IMR-90 (cell line): ENCODE measurements at regions not wholly inside any gene's neighbourhood (a gene's known extent, or its start where the extent isn't known, plus 50 kb on each side); places are given as distances from the start of the nearest gene placed in this dataset.

Experiments
- ATAC-seq: fragments of 200-7000 bp; cut with Tn5 transposase; 2 replicates; pipeline ENCODE4 v1.9.1; 2020; ENCODE audit warnings: low read depth, mild to moderate bottlenecking, moderate library complexity
- BruUV-seq: library from RNA; stranded (reverse); fragments of 400-500 nt; replicated peaks from 2 replicates; lab custom pipeline; 2021; lab: Mats Ljungman, UMichigan
- CTCF ChIA-PET: fragments of 300-600 bp; formaldehyde crosslinking; extraction: SDS; loops from one replicate; lab custom pipeline; 2021; ENCODE audit warnings: antibody characterized with exemption; lab: Yijun Ruan, JAX
- POLR2A ChIA-PET: fragments of 300-600 bp; sonication (Branson Sonifier 250); formaldehyde crosslinking; loops from one replicate; lab custom pipeline; 2022; ENCODE audit warnings: antibody characterized with exemption; ENCODE audit not compliant: unreplicated experiment; lab: Charles Lee
- DNase-seq: peaks from one replicate; pipeline ENCODE4 v3.0.0; 2013
- H2AFZ ChIP-seq: replicated peaks from 2 replicates; pipeline ENCODE3; 2013; ENCODE audit warnings: low read length, mild to moderate bottlenecking; ENCODE audit not compliant: poor library complexity
- H2AK5ac ChIP-seq: 2 replicates; pipeline ENCODE4 v1.6.1; 2013; ENCODE audit warnings: low read depth, low read length, inconsistent platforms
- H2AK9ac ChIP-seq: replicated peaks from 2 replicates; pipeline ENCODE3; 2013; ENCODE audit warnings: mild to moderate bottlenecking, low read depth, low read length, moderate library complexity; ENCODE audit not compliant: poor library complexity
- H2BK120ac ChIP-seq: 2 replicates; pipeline ENCODE4 v1.6.1; 2013; ENCODE audit warnings: low read depth, low read length, inconsistent platforms
- H2BK15ac ChIP-seq: 3 replicates; pipeline ENCODE4 v1.6.1; 2013; ENCODE audit warnings: low read depth, low read length, inconsistent platforms
- H2BK20ac ChIP-seq: 2 replicates; pipeline ENCODE4 v1.6.1; 2013; ENCODE audit warnings: low read depth, mild to moderate bottlenecking, inconsistent platforms, low read length, moderate library complexity
- H2BK5ac ChIP-seq: 2 replicates; pipeline ENCODE4 v1.6.1; 2013; ENCODE audit warnings: mild to moderate bottlenecking, low read depth, low read length, inconsistent platforms; ENCODE audit not compliant: poor library complexity, severe bottlenecking
- H3K14ac ChIP-seq: replicated peaks from 2 replicates; pipeline ENCODE4 v1.6.1; 2013; ENCODE audit warnings: low read depth, low read length, inconsistent platforms
- H3K18ac ChIP-seq: 2 replicates; pipeline ENCODE4 v1.6.1; 2013; ENCODE audit warnings: low read depth, low read length, control low read depth
- H3K23ac ChIP-seq: 2 replicates; pipeline ENCODE4 v1.6.1; 2013; ENCODE audit warnings: low read depth, low read length, inconsistent platforms
- H3K27ac ChIP-seq: 2 replicates; pipeline ENCODE4 v1.5.1; 2013; ENCODE audit warnings: mild to moderate bottlenecking, control low read depth, low read length; ENCODE audit not compliant: insufficient read depth
- H3K27me3 ChIP-seq: 2 replicates; pipeline ENCODE4 v1.6.1; 2013; ENCODE audit warnings: low read length; ENCODE audit not compliant: control insufficient read depth, insufficient read depth
- H3K36me3 ChIP-seq: 2 replicates; pipeline ENCODE4 v1.6.1; 2013; ENCODE audit warnings: low read length, mixed read lengths; ENCODE audit not compliant: control insufficient read depth, insufficient read depth
- H3K4ac ChIP-seq: 2 replicates; pipeline ENCODE4 v1.6.1; 2013; ENCODE audit warnings: low read depth, low read length, inconsistent platforms
- H3K4me1 ChIP-seq: 2 replicates; pipeline ENCODE4 v1.6.1; 2013; ENCODE audit warnings: low read length, mixed read lengths; ENCODE audit not compliant: control insufficient read depth, insufficient read depth
- H3K4me2 ChIP-seq: 2 replicates; pipeline ENCODE4 v1.6.1; 2013; ENCODE audit warnings: low read depth, mild to moderate bottlenecking, control low read depth, low read length, moderate library complexity
- H3K4me3 ChIP-seq: 2 replicates; pipeline ENCODE4 v1.5.1; 2013; ENCODE audit warnings: low read depth, mild to moderate bottlenecking, control low read depth, low read length, moderate library complexity; ENCODE audit not compliant: insufficient read depth
- H3K56ac ChIP-seq: 2 replicates; pipeline ENCODE4 v1.6.1; 2013; ENCODE audit warnings: low read length, inconsistent platforms; ENCODE audit not compliant: insufficient read depth; ENCODE audit errors: extremely low read depth
- H3K79me1 ChIP-seq, 2 experiments: 2 replicates each; pipeline ENCODE4 v1.6.1; 2013; ENCODE audit warnings: low read length in 2 of 2, inconsistent platforms in 1 of 2, low read depth in 1 of 2
- H3K9ac ChIP-seq: 2 replicates; pipeline ENCODE4 v1.6.1; 2013; ENCODE audit warnings: low read depth, low read length, control low read depth
- H3K9me1 ChIP-seq: 2 replicates; pipeline ENCODE4 v1.6.1; 2013; ENCODE audit warnings: low read length, inconsistent platforms; ENCODE audit not compliant: insufficient read depth
- H3K9me3 ChIP-seq: 2 replicates; pipeline ENCODE4 v1.6.1; 2013; ENCODE audit warnings: low read length; ENCODE audit not compliant: control insufficient read depth, insufficient read depth
- H4K20me1 ChIP-seq: 2 replicates; pipeline ENCODE4 v1.6.1; 2013; ENCODE audit warnings: low read length, inconsistent platforms; ENCODE audit not compliant: insufficient read depth
- H4K5ac ChIP-seq: 2 replicates; pipeline ENCODE4 v1.6.1; 2013; ENCODE audit warnings: mild to moderate bottlenecking, low read depth, low read length, control low read depth
- H4K8ac ChIP-seq, 2 experiments: 2 replicates each; pipeline ENCODE4 v1.6.1; 2013; ENCODE audit warnings: low read depth in 2 of 2, low read length in 2 of 2, control low read depth in 1 of 2, inconsistent platforms in 1 of 2
- H4K91ac ChIP-seq: 2 replicates; pipeline ENCODE4 v1.6.1; 2013; ENCODE audit warnings: low read depth, low read length, inconsistent platforms; ENCODE audit not compliant: insufficient read depth
- CHD1 ChIP-seq: IDR thresholded peaks from 2 replicates; pipeline ENCODE4 v1.6.1; 2012; ENCODE audit warnings: low read depth, low read length, improper control_type of control experiment
- MAZ ChIP-seq: IDR thresholded peaks from 2 replicates; pipeline ENCODE4 v1.6.1; 2012; ENCODE audit warnings: low read depth, mild to moderate bottlenecking, low read length, improper control_type of control experiment, moderate library complexity, borderline replicate concordance
- RAD21 ChIP-seq: IDR thresholded peaks from 2 replicates; pipeline ENCODE4 v1.6.1; 2012; ENCODE audit warnings: low read length, improper control_type of control experiment
- RCOR1 ChIP-seq: IDR thresholded peaks from 2 replicates; pipeline ENCODE4 v1.6.1; 2012; ENCODE audit warnings: mild to moderate bottlenecking, low read length, improper control_type of control experiment; ENCODE audit not compliant: insufficient replicate concordance
- SMC3 ChIP-seq: fragments of 150-350 bp; IDR thresholded peaks from 2 replicates; pipeline ENCODE4 v1.6.1; 2016; ENCODE audit warnings: low read depth, mild to moderate bottlenecking, antibody characterized with exemption, low read length, moderate library complexity
- WGBS, 2 experiments: methylation state at CpG; one replicate each; pipeline versions ENCODE4 v1.1.5 to v1.1.7; 2013; ENCODE audit warnings: missing lambda C conversion rate in 2 of 2; ENCODE audit not compliant: insufficient read length in 1 of 2; ENCODE audit errors: extremely low coverage in 2 of 2; 5-methylcytosine and 5-hydroxymethylcytosine counted together
- dilution Hi-C: fragments of 300-500 bp; cut with HindIII; formaldehyde crosslinking; loops from one replicate; pipeline ENCODE4 v1.14.3; 2018; ENCODE audit warnings: low sequenced_read_pairs; ENCODE audit not compliant: unreplicated experiment
- in situ Hi-C: fragments of 300-500 bp; cut with MboI; formaldehyde crosslinking; loops from 3 replicates; pipeline ENCODE4 v1.14.3; 2019; ENCODE audit warnings: low sequenced_read_pairs, inconsistent platforms, mixed read lengths
- intact Hi-C: fragments of 100-400 bp; cut with micrococcal nuclease; formaldehyde crosslinking; loops from 2 replicates; pipeline ENCODE4 v1.10.0; 2022
- TF ChIP-seq, protein P1 (sequence below): fragments of 150-350 bp; IDR thresholded peaks from 2 replicates; pipeline ENCODE4 v1.6.1; 2017; ENCODE audit warnings: mild to moderate bottlenecking, antibody characterized with exemption, low read length, low read depth

DNA sequence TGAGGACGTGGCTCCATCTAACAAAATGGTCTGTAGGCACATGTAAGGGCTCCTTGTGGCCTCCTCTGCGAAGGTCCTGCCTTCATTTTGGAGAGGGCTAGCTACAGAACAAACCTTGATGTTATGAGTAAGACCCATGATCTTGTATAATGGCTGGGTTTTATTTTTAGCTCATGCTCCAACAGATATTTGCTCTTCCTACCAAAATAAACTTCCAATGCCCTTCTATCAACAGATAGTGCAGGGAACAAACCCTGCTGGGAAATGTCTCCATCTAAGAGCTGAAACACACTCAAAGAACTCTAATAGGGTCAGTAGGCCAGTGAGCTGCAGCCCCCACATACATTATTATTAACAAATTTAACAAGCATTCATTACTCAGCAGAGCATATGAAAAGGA lies 189.5 kb downstream of the LURAP1L start:
- peak overlapping the region; percentile 44; the same call in 1 of the 2 replicates for H3K27ac ChIP-seq
- no peaks in the 10 kb centered on the region for H4K20me1 ChIP-seq
- no peak overlapping the region for H3K14ac ChIP-seq
- peaks cover 10% of the 10 kb centered on the region; the same call in 1 of the 2 replicates for H3K4me1 ChIP-seq
- H2BK20ac ChIP-seq: no peak overlapping the region
- DNase-seq (peak; percentile 35), ATAC-seq (peak; percentile 79)
- H3K9ac ChIP-seq: no peak overlapping the region
- no peak overlapping the region for H2AFZ ChIP-seq
- no peak overlapping the region for H4K8ac ChIP-seq
- H3K79me1 ChIP-seq: no peaks in the 10 kb centered on the region
- in situ Hi-C loops: no loop called here
- ChIA-PET CTCF (no interaction called here), POLR2A (no interaction called here)
- no peaks in the 10 kb centered on the region; the same call in 1 of the 2 replicates for H3K9me1 ChIP-seq
- no peaks in the 10 kb centered on the region for H3K27me3 ChIP-seq
- H3K56ac ChIP-seq: no peak overlapping the region
- H3K36me3 ChIP-seq: no peaks in the 10 kb centered on the region
- H3K4me3 ChIP-seq: no peak overlapping the region
- no CpG with 5 or more reads among the region's 2 CpGs for whole genome bisulfite sequencing, 2 experiments
- dilution Hi-C loops: no loop called here
- H3K23ac ChIP-seq: no peak overlapping the region
- BruUV-seq: no TSS peak
- TF ChIP-seq, protein P1, sequence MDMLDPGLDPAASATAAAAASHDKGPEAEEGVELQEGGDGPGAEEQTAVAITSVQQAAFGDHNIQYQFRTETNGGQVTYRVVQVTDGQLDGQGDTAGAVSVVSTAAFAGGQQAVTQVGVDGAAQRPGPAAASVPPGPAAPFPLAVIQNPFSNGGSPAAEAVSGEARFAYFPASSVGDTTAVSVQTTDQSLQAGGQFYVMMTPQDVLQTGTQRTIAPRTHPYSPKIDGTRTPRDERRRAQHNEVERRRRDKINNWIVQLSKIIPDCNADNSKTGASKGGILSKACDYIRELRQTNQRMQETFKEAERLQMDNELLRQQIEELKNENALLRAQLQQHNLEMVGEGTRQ: no peak
- TF ChIP-seq CHD1: no peak
- no peak for TF ChIP-seq SMC3
- no peak for TF ChIP-seq MAZ
- no peak for TF ChIP-seq RCOR1
- no peak for TF ChIP-seq RAD21
- no peak overlapping the region for H4K91ac ChIP-seq
- H3K9me3 ChIP-seq: no peaks in the 10 kb centered on the region
- H2BK120ac ChIP-seq: no peak overlapping the region
- no peak overlapping the region for H2AK9ac ChIP-seq
- no peak overlapping the region; the same call in 1 of the 2 replicates for H3K4me2 ChIP-seq
- H3K4ac ChIP-seq: no peak overlapping the region
- no peak overlapping the region; the same call in 1 of the 2 replicates for H3K18ac ChIP-seq
- H2BK5ac ChIP-seq: no peak overlapping the region
- no peak overlapping the region for H2BK15ac ChIP-seq
- intact Hi-C loops: no loop called here
- no peak overlapping the region for H4K5ac ChIP-seq
- no peak overlapping the region for H2AK5ac ChIP-seq
